A673 (cell line): ENCODE measurements at regions not wholly inside any gene's neighbourhood (a gene's known extent, or its start where the extent isn't known, plus 50 kb on each side); places are given as distances from the start of the nearest gene placed in this dataset.

ENCODE experiments used
- BruUV-seq: library from RNA; stranded (reverse); fragments of 400-500 nt; replicated peaks from 2 replicates; lab custom pipeline; 2021; lab: Mats Ljungman, UMichigan
- CTCF ChIA-PET: fragments of 300-600 bp; sonication (Branson Sonifier 250); formaldehyde crosslinking; loops from one replicate; lab custom pipeline; 2022; ENCODE audit warnings: antibody characterized with exemption; lab: Charles Lee
- POLR2A ChIA-PET: fragments of 300-600 bp; sonication (Branson Sonifier 250); formaldehyde crosslinking; loops from one replicate; lab custom pipeline; 2022; ENCODE audit warnings: antibody characterized with exemption; ENCODE audit not compliant: low non-redundant PET; lab: Charles Lee
- DNase-seq: peaks from one replicate; pipeline ENCODE4 v3.0.0-alpha.2; 2015; ENCODE audit warnings: low spot score
- H3K27ac ChIP-seq: fragments of 200-600 bp; sonication (generic); 2 replicates; pipeline ENCODE4 v1.5.1; 2016; ENCODE audit warnings: mixed run types, low read depth, mild to moderate bottlenecking, mixed read lengths, antibody characterized with exemption, low read length; ENCODE audit not compliant: poor library complexity, severe bottlenecking
- H3K27me3 ChIP-seq: fragments of 200-600 bp; sonication (generic); replicated peaks from 2 replicates; pipeline ENCODE4 v1.6.1; 2017; ENCODE audit warnings: mixed run types, low read depth, mild to moderate bottlenecking, mixed read lengths, antibody characterized with exemption, low read length; ENCODE audit not compliant: insufficient read depth, poor library complexity
- H3K36me3 ChIP-seq: fragments of 200-600 bp; sonication (generic); 2 replicates; pipeline ENCODE4 v1.6.1; 2016; ENCODE audit warnings: mixed run types, mild to moderate bottlenecking, mixed read lengths, antibody characterized with exemption, low read length; ENCODE audit not compliant: insufficient read depth, poor library complexity, severe bottlenecking
- H3K4me1 ChIP-seq: fragments of 200-600 bp; sonication (generic); 2 replicates; pipeline ENCODE4 v1.6.1; 2017; ENCODE audit warnings: mixed run types, mild to moderate bottlenecking, mixed read lengths, antibody characterized with exemption, low read length; ENCODE audit not compliant: insufficient read depth, poor library complexity, severe bottlenecking
- H3K4me3 ChIP-seq: fragments of 200-600 bp; sonication (generic); 2 replicates; pipeline ENCODE4 v1.5.1; 2016; ENCODE audit warnings: low read depth, mixed run types, mild to moderate bottlenecking, mixed read lengths, low read length; ENCODE audit not compliant: poor library complexity, severe bottlenecking
- H3K9me3 ChIP-seq: fragments of 200-600 bp; sonication (generic); 2 replicates; pipeline ENCODE4 v1.6.1; 2016; ENCODE audit warnings: mixed run types, low read depth, mild to moderate bottlenecking, mixed read lengths, antibody characterized with exemption, low read length; ENCODE audit not compliant: poor library complexity, severe bottlenecking
- EZH2 ChIP-seq: fragments of 200-600 bp; sonication (generic); IDR thresholded peaks from 2 replicates; pipeline ENCODE4 v1.6.1; 2017; ENCODE audit warnings: borderline replicate concordance, low read depth, mild to moderate bottlenecking, mixed read lengths, antibody characterized with exemption, low read length; ENCODE audit not compliant: poor library complexity, severe bottlenecking
- intact Hi-C: fragments of 100-400 bp; cut with micrococcal nuclease; formaldehyde crosslinking; loops from one replicate; pipeline ENCODE4 v1.10.0; 2022; ENCODE audit not compliant: unreplicated experiment
- TF ChIP-seq, protein P1 (sequence below): fragments of 300-800, 200-600 bp; sonication (generic); conservative IDR thresholded peaks from 2 replicates; pipeline ENCODE4 v1.5.1; 2017; ENCODE audit warnings: low read depth, mild to moderate bottlenecking, antibody characterized with exemption, low read length, moderate library complexity, mixed read lengths

DNA sequence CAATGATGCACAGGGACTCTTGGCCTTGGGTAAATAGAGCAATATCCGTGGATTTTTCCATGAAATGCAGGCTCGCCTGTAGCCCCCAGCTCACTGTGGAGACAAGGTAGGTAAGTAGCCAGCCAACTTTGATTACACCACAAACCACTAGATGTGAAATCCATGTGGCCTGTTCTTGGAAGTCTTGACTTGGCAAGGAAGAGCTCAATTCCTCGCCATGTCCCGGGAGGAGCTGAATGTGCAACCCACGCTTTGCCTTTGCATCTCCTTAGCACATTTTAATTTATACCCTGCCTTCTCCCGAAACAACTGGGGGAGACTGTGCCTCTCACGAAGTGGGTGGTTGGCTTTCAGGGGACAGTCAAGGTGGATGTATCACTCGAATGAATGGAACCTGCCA lies 347.7 kb upstream of the MKI67 start:
- TF ChIP-seq EZH2 = no peak
- TF ChIP-seq, protein P1, sequence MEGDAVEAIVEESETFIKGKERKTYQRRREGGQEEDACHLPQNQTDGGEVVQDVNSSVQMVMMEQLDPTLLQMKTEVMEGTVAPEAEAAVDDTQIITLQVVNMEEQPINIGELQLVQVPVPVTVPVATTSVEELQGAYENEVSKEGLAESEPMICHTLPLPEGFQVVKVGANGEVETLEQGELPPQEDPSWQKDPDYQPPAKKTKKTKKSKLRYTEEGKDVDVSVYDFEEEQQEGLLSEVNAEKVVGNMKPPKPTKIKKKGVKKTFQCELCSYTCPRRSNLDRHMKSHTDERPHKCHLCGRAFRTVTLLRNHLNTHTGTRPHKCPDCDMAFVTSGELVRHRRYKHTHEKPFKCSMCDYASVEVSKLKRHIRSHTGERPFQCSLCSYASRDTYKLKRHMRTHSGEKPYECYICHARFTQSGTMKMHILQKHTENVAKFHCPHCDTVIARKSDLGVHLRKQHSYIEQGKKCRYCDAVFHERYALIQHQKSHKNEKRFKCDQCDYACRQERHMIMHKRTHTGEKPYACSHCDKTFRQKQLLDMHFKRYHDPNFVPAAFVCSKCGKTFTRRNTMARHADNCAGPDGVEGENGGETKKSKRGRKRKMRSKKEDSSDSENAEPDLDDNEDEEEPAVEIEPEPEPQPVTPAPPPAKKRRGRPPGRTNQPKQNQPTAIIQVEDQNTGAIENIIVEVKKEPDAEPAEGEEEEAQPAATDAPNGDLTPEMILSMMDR = no peak
- H3K27ac ChIP-seq = no peak overlapping the region
- POLR2A ChIA-PET = no interaction called here
- DNase-seq = no peak
- peaks cover 2% of the 10 kb centered on the region for H3K27me3 ChIP-seq
- intact Hi-C loops = no loop called here
- no peaks in the 10 kb centered on the region for H3K4me1 ChIP-seq
- no TSS peak for BruUV-seq
- no peaks in the 10 kb centered on the region for H3K36me3 ChIP-seq
- CTCF ChIA-PET = no interaction called here
- H3K9me3 ChIP-seq = no peaks in the 10 kb centered on the region
- H3K4me3 ChIP-seq = no peak overlapping the region

DNA sequence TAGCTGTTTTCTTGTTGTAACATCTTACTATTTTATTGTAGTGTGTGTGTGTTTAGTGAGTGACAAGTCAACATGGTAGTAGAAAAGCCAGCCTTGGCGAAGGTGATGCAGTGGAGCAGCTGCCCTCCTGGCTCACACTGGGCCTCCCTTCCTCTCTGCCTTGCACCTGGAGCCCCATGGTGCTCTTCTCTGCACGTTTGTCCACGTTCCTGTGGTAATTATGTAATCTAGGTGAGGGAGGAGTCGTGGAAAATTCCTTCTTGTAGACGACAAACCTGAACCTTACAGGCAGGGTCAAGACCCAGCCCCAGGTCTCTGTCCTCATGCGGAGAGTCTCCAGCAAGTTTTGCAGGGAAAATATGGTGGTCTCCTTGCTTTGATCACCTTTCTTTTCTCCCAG lies 348.3 kb upstream of the MKI67 start:
- intact Hi-C loops = no loop called here
- no peak for DNase-seq
- H3K27ac ChIP-seq = no peak overlapping the region
- TF ChIP-seq EZH2 = no peak
- TF ChIP-seq, protein P1 = no peak
- H3K4me3 ChIP-seq = no peak overlapping the region
- no peaks in the 10 kb centered on the region for H3K9me3 ChIP-seq
- ChIA-PET POLR2A (no interaction called here), CTCF (no interaction called here)
- H3K36me3 ChIP-seq = no peaks in the 10 kb centered on the region
- no TSS peak for BruUV-seq
- H3K27me3 ChIP-seq = peaks cover 2% of the 10 kb centered on the region
- H3K4me1 ChIP-seq = no peaks in the 10 kb centered on the region

DNA sequence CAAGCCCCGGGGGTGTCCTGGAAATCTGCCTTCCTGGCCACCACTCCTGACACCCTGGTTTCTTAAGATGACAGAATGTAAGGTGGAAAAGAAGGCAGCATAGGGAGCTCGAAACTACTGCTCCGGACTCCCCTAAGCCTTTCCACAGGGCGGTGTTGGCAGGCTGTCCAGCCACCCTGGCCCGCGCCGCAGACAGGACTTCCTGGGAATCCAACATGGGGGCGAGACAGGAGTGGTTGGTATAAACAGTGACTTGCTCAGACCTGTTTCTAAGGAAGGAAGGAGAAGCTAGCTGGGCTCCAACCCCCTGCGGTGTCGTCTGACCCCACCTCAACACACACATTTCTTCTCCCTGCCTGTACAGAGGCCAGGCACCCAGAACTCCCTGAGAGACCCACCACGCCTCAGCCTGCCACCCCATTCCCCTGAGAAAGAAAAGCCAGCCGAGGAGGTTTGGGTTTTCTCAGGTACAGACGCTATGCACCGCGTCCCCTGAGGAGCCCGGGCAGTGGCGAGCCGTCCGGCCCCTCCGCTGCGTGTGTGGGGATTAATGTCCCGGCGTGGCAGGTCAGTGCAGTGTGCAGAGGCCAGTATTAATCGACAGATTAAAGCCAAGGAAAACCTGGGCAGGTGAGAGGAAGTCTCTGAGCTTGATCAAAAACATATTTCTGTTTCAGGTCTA lies 349.6 kb upstream of the MKI67 start:
- no peak overlapping the region for H3K4me3 ChIP-seq
- TF ChIP-seq EZH2 = no peak
- TF ChIP-seq, protein P1 = no peak
- H3K36me3 ChIP-seq = no peaks in the 10 kb centered on the region
- no TSS peak for BruUV-seq
- intact Hi-C loops = no loop called here
- ChIA-PET POLR2A (interaction anchor here (0.6 kb wide), 1 partner anchor 818 kb away, joined by 3 read pairs; no protein-coding TSS in a partner anchor), CTCF (interaction anchor here (0.6 kb wide), 1 partner anchor 1724 kb away, joined by 3 read pairs; no protein-coding TSS in a partner anchor)
- peaks cover 2% of the 10 kb centered on the region for H3K27me3 ChIP-seq
- no peak overlapping the region for H3K27ac ChIP-seq
- no peaks in the 10 kb centered on the region for H3K9me3 ChIP-seq
- H3K4me1 ChIP-seq = no peaks in the 10 kb centered on the region
- no peak for DNase-seq
